Endodermal cell (in vitro differentiated cells): ENCODE measurements at regions not wholly inside any gene's neighbourhood (a gene's known extent, or its start where the extent isn't known, plus 50 kb on each side); places are given as distances from the start of the nearest gene placed in this dataset.

Experiments used
- DNase-seq: peaks from one replicate; pipeline ENCODE4 v3.0.0-alpha.2; 2017
- H3K27ac ChIP-seq: 2 replicates; pipeline ENCODE4 v1.5.1; 2013; ENCODE audit warnings: mild to moderate bottlenecking, low read depth, low read length, moderate library complexity
- H3K27me3 ChIP-seq: 2 replicates; pipeline ENCODE4 v1.6.1; 2013; ENCODE audit warnings: mild to moderate bottlenecking, low read length, moderate library complexity; ENCODE audit not compliant: insufficient read depth, control insufficient read depth, poor library complexity, severe bottlenecking
- H3K36me3 ChIP-seq: 2 replicates; pipeline ENCODE4 v1.7.0; 2013; ENCODE audit warnings: mild to moderate bottlenecking, low read length, moderate library complexity; ENCODE audit not compliant: control insufficient read depth, insufficient read depth
- H3K4me1 ChIP-seq: one replicate; pipeline ENCODE4 v1.7.0; 2013; ENCODE audit warnings: low read length; ENCODE audit not compliant: control insufficient read depth, insufficient read depth
- H3K4me3 ChIP-seq: 2 replicates; pipeline ENCODE4 v1.5.1; 2013; ENCODE audit warnings: mild to moderate bottlenecking, low read length, moderate library complexity
- H3K9ac ChIP-seq: 2 replicates; pipeline ENCODE4 v1.6.1; 2013; ENCODE audit warnings: mild to moderate bottlenecking, low read length, moderate library complexity; ENCODE audit not compliant: poor library complexity, severe bottlenecking; ENCODE audit errors: extremely low read depth
- H3K9me3 ChIP-seq: 2 replicates; pipeline ENCODE4 v1.6.1; 2013; ENCODE audit warnings: mild to moderate bottlenecking, low read length, moderate library complexity; ENCODE audit not compliant: control insufficient read depth
- H3K27ac Mint-ChIP-seq: 2 replicates; pipeline ENCODE4 v1.8.0; 2020; ENCODE audit warnings: mixed read lengths
- H3K27me3 Mint-ChIP-seq: 2 replicates; pipeline ENCODE4 v1.8.0; 2021; ENCODE audit warnings: mild to moderate bottlenecking, mixed read lengths; ENCODE audit not compliant: insufficient read depth
- H3K36me3 Mint-ChIP-seq: 2 replicates; pipeline ENCODE4 v1.8.0; 2020; ENCODE audit warnings: low read depth, mixed read lengths
- H3K4me1 Mint-ChIP-seq: 2 replicates; pipeline ENCODE4 v1.8.0; 2020; ENCODE audit warnings: mixed read lengths
- H3K4me3 Mint-ChIP-seq: 2 replicates; pipeline ENCODE4 v1.8.0; 2020; ENCODE audit warnings: mild to moderate bottlenecking, moderate library complexity, mixed read lengths
- H3K9me3 Mint-ChIP-seq: 2 replicates; pipeline ENCODE4 v1.8.0; 2020; ENCODE audit warnings: mild to moderate bottlenecking, mixed read lengths
- WGBS, 2 experiments: methylation state at CpG; one replicate each; pipeline versions ENCODE4 v1.1.5 to v1.1.7; 2013; ENCODE audit warnings: missing lambda C conversion rate in 2 of 2, mixed read lengths in 1 of 2; ENCODE audit not compliant: insufficient coverage in 1 of 2, insufficient read length in 1 of 2; 5-methylcytosine and 5-hydroxymethylcytosine counted together
- TF ChIP-seq, protein P1 (sequence below): fragments of 200-600 bp; sonication (generic); conservative IDR thresholded peaks from 2 replicates; pipeline ENCODE4 v1.5.0; 2021; ENCODE audit warnings: antibody characterized with exemption, mild to moderate bottlenecking

DNA sequence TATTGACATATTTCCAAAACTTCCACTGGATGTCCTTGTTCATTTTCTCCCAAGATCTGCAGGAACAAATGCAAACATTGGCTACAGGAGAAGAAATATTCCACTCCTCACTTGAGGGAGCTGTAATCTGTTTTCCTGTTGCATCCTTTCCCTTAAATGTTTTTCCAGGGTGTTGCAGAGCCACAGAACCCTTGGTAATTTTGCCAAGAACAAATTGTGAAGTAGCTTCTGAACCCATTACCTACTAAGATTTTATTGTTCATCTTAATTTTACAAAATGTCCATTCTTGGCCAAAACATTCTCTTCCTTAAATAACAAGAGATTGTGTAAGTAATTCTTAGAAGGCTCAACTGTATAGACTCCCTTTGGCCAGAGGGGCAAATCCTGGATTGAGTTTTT lies 177.0 kb downstream of the GNAT3 start:
- no peak overlapping the region for H3K27ac ChIP-seq

DNA sequence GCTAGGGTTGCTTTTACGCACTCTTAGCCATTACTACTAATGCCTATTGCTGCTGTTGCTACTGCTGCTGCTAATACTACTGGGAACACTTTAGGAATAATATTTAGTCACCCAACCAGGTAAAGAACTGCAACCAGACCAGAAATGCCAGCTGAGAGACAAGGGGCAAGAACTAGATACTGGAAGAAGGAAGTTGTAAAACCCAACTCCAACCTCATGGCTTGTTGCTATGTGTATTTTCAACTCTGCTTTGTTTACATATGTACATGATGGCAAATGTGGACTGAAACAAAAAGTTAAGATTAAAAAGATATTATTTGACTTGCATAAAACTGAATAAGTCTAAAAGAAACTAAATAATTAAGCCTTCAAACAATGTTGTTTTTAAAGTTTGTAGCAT lies 177.7 kb downstream of the GNAT3 start:
- TF ChIP-seq, protein P1, sequence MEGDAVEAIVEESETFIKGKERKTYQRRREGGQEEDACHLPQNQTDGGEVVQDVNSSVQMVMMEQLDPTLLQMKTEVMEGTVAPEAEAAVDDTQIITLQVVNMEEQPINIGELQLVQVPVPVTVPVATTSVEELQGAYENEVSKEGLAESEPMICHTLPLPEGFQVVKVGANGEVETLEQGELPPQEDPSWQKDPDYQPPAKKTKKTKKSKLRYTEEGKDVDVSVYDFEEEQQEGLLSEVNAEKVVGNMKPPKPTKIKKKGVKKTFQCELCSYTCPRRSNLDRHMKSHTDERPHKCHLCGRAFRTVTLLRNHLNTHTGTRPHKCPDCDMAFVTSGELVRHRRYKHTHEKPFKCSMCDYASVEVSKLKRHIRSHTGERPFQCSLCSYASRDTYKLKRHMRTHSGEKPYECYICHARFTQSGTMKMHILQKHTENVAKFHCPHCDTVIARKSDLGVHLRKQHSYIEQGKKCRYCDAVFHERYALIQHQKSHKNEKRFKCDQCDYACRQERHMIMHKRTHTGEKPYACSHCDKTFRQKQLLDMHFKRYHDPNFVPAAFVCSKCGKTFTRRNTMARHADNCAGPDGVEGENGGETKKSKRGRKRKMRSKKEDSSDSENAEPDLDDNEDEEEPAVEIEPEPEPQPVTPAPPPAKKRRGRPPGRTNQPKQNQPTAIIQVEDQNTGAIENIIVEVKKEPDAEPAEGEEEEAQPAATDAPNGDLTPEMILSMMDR: no peak
- H3K4me3 Mint-ChIP-seq: no peak overlapping the region
- Histone ChIP-seq H3K9me3 (no peaks in the 10 kb centered on the region), H3K9ac (no peak overlapping the region), H3K27ac (no peak overlapping the region), H3K36me3 (no peaks in the 10 kb centered on the region), H3K4me3 (no peak overlapping the region), H3K4me1 (peaks cover 5% of the 10 kb centered on the region), H3K27me3 (no peaks in the 10 kb centered on the region)
- no peak overlapping the region for H3K27ac Mint-ChIP-seq
- 90% methylated on average over 1 of the region's 1 CpG; no CpG with 5 or more reads in 1 of the 2 experiments for WGBS, 2 experiments
- no peaks in the 10 kb centered on the region for H3K27me3 Mint-ChIP-seq
- H3K36me3 Mint-ChIP-seq: no peaks in the 10 kb centered on the region
- peaks cover 26% of the 10 kb centered on the region for H3K4me1 Mint-ChIP-seq
- H3K9me3 Mint-ChIP-seq: peaks cover 2% of the 10 kb centered on the region
- DNase-seq: no peak

More for the DNA sequence above, 177.0 kb downstream of the GNAT3 start:
- no peak overlapping the region for H3K9ac ChIP-seq
- H3K4me3 ChIP-seq: no peak overlapping the region
- TF ChIP-seq, protein P1: no peak
- Mint-ChIP-seq H3K4me3 (no peak overlapping the region), H3K27me3 (no peaks in the 10 kb centered on the region), H3K27ac (no peak overlapping the region), H3K9me3 (no peaks in the 10 kb centered on the region), H3K4me1 (peaks cover 26% of the 10 kb centered on the region), H3K36me3 (no peaks in the 10 kb centered on the region)
- no peaks in the 10 kb centered on the region for H3K36me3 ChIP-seq
- DNase-seq: no peak
- no peaks in the 10 kb centered on the region for H3K9me3 ChIP-seq
- no peaks in the 10 kb centered on the region for H3K27me3 ChIP-seq
- H3K4me1 ChIP-seq: peaks cover 5% of the 10 kb centered on the region

DNA sequence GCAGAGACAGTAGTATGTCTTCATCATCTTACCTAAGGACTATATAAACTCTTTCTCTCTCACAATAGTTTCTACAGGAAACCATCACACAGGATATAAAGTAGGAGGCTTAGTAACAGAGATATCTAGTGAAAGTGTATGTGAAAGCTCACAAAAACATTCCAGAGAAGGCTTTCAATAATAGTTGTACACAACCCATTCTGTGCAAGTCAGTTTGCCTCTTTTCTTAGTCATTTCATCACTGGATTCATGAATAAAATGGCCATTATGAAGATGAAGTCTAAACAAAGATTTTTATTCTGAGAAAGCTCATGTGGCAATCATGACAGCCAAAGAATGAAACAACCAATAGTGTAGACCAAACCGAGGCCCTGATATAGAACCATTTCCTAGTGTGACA lies 178.8 kb downstream of the GNAT3 start:
- DNase-seq: no peak
- peaks cover 6% of the 10 kb centered on the region for H3K9me3 ChIP-seq
- H3K4me3 ChIP-seq: no peak overlapping the region
- WGBS, 2 experiments: 86 to 94% methylated on average over 1 of the region's 1 CpG
- H3K27ac ChIP-seq: no peak overlapping the region
- H3K4me1 ChIP-seq: peaks cover 5% of the 10 kb centered on the region
- Mint-ChIP-seq H3K4me3 (no peak overlapping the region), H3K27ac (no peak overlapping the region), H3K27me3 (no peaks in the 10 kb centered on the region), H3K4me1 (peaks cover 26% of the 10 kb centered on the region), H3K36me3 (peaks cover 4% of the 10 kb centered on the region), H3K9me3 (peaks cover 10% of the 10 kb centered on the region)
- no peaks in the 10 kb centered on the region for H3K27me3 ChIP-seq
- no peaks in the 10 kb centered on the region for H3K36me3 ChIP-seq
- no peak overlapping the region for H3K9ac ChIP-seq
- TF ChIP-seq, protein P1: no peak
